Type B pancreatic cell (in vitro differentiated cells): ENCODE measurements at regions not wholly inside any gene's neighbourhood (a gene's known extent, or its start where the extent isn't known, plus 50 kb on each side); places are given as distances from the start of the nearest gene placed in this dataset.
A peak's percentile ranks its signal among the peaks of the same experiment; 100 is the strongest.
"Not testable (repeated sequence)": the region's sequence is repeated elsewhere in the genome, so short reads cannot be mapped to it uniquely, and the experiment has no call there.

Source experiments
- DNase-seq: peaks from one replicate; pipeline ENCODE4 v3.0.0; 2021; ENCODE audit warnings: mixed read lengths; ENCODE audit not compliant: unreplicated experiment; ENCODE audit errors: extremely low spot score
- H3K27ac Mint-ChIP-seq: 2 replicates; pipeline ENCODE4 v1.8.0; 2021; ENCODE audit warnings: mild to moderate bottlenecking, mixed read lengths
- H3K27me3 Mint-ChIP-seq: 2 replicates; pipeline ENCODE4 v1.8.0; 2021; ENCODE audit warnings: mixed read lengths
- H3K36me3 Mint-ChIP-seq: 2 replicates; pipeline ENCODE4 v1.8.0; 2021; ENCODE audit warnings: mixed read lengths
- H3K4me1 Mint-ChIP-seq: one replicate; pipeline ENCODE4 v1.8.0; 2021; ENCODE audit warnings: mixed read lengths; ENCODE audit not compliant: unreplicated experiment
- H3K4me3 Mint-ChIP-seq: 2 replicates; pipeline ENCODE4 v1.8.0; 2021; ENCODE audit warnings: mild to moderate bottlenecking, mixed read lengths
- H3K9me3 Mint-ChIP-seq: 2 replicates; pipeline ENCODE4 v1.8.0; 2021; ENCODE audit warnings: mixed read lengths
- CTCF ChIP-seq: fragments of 200-600 bp; sonication (generic); conservative IDR thresholded peaks from 2 replicates; pipeline ENCODE4 v1.5.0; 2021; ENCODE audit warnings: antibody characterized with exemption, mild to moderate bottlenecking

DNA sequence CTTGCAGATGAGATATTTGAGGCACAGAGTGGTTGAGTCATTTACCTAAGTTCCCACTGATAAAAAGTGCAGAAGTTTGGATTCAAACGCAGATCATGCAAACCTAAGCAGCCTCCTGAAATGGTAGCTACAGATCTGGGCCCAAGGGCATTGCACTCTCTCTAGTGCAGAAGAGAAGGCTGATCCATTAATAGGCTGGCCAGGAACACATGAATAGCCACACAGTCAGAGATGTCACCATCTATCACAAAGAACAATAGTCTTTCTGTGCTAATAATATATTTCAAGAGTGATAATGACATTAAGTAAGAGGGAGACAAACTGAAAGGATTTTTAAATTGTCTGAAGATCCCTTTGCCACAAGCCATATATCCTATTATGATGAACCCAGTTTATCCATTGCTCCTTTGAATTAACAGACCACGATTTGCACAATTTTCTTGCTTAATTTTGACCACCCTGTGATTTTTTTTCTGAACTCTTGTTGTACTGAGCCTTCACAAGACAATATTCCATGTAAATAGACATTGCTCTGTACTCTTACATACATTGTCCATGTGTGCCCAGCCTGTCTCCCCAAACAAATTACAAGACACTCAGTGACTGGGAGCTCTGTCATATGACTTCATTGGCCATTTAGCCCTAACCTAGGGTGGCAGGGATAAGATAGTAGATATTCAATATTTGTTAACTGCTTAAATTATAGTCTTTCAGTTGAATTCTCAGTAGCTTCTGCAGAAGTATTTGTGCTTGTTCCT lies 112.4 kb upstream of the RBPJ start:
- Mint-ChIP-seq H3K4me1 (peaks cover 6% of the 10 kb centered on the region), H3K27ac (no peak overlapping the region), H3K36me3 (no peaks in the 10 kb centered on the region), H3K27me3 (peaks cover 32% of the 10 kb centered on the region), H3K4me3 (no peak overlapping the region), H3K9me3 (peaks cover 3% of the 10 kb centered on the region)
- TF ChIP-seq CTCF = no peak
- no peak for DNase-seq

- not testable (repeated sequence) for H3K4me3 Mint-ChIP-seq, H3K27ac Mint-ChIP-seq, DNase-seq, H3K4me1 Mint-ChIP-seq, H3K36me3 Mint-ChIP-seq, H3K9me3 Mint-ChIP-seq
- H3K27me3 Mint-ChIP-seq = peaks cover 37% of the 10 kb centered on the region
These were observed 111.4 kb upstream of the RBPJ start for GRCh38 chr4:26209378-26209777.

DNA sequence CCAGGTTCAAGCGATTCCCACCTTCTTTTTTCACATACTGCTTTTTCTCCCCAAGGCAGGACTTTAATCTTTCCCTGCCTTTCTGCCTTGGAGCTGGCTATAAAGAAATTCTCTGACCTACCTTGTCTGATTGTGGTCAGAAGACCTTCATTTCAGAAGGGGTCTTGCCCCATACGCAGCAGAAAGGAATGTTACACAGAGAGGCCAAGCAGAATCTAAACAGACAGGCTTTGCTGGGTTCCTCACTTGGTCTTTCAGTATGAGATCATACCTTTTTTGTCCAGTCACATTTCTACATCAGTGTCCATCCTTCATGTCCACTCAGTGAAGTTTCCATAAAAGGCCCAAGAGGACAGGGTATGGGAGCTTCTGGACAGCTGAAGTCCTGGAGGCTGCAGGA lies 108.3 kb upstream of the RBPJ start:
- no peak for TF ChIP-seq CTCF
- Mint-ChIP-seq H3K27ac (no peak overlapping the region), H3K36me3 (no peaks in the 10 kb centered on the region), H3K27me3 (peaks cover 36% of the 10 kb centered on the region), H3K4me1 (peaks cover 6% of the 10 kb centered on the region), H3K9me3 (peaks cover 5% of the 10 kb centered on the region), H3K4me3 (no peak overlapping the region)
- no peak for DNase-seq

- H3K4me3 Mint-ChIP-seq = no peak overlapping the region
- DNase-seq = no peak
- peak overlapping the region; percentile 24 for H3K27ac Mint-ChIP-seq
- H3K36me3 Mint-ChIP-seq = no peaks in the 10 kb centered on the region
- no peak for TF ChIP-seq CTCF
- peaks cover 11% of the 10 kb centered on the region for H3K4me1 Mint-ChIP-seq
- H3K9me3 Mint-ChIP-seq = peaks cover 5% of the 10 kb centered on the region
- H3K27me3 Mint-ChIP-seq = peaks cover 31% of the 10 kb centered on the region
These were observed 107.5 kb upstream of the RBPJ start for GRCh38 chr4:26213317-26213716.

DNA sequence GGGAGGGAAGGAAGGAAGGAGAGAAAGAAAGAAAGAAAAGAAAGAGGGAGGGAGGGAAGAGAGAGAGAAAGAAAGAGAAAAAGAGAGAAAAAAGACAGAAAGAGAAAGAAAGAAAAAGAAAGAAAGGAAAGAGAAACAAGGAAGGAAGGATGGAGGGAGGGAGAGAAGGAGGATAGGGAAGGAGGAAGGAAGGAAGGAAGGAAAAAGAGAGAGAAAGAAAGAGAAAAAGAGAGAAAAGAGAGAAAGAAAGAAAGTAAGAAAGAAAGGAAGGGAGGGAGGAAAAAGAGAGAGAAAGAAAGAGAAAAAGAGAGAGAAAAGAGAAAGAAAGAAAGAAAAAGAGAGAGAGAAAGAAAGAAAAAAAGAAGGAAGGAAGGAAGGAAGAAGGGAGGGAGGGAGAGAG lies 105.8 kb upstream of the RBPJ start:
- peaks cover 22% of the 10 kb centered on the region for H3K4me1 Mint-ChIP-seq

DNA sequence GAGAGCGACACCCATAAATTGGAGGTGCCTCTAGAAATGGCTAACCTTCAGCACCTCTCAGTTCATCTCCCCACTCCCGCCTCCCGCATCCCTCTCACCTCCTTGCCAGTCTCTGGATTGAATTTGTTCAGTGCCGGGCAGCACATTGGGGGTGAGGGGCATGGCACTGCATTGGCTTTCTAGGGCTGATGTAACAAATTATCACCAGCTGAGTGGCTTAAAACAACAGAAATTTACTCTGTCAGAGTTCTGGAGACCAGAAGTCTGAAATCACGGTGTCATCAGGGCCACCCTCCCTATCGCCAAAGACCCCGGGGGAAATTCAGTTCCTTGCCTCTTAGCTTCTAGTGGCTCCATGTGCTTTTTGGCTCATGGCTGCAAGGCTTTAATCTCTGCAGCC lies 105.1 kb upstream of the RBPJ start:
- Mint-ChIP-seq H3K4me3 (no peak overlapping the region), H3K4me1 (peaks cover 22% of the 10 kb centered on the region)
- DNase-seq = no peak

More for the DNA sequence above, 105.8 kb upstream of the RBPJ start:
- Mint-ChIP-seq H3K27me3 (peaks cover 23% of the 10 kb centered on the region), H3K4me3 (no peak overlapping the region), H3K36me3 (no peaks in the 10 kb centered on the region), H3K27ac (no peak overlapping the region), H3K9me3 (peaks cover 5% of the 10 kb centered on the region)
- no peak for TF ChIP-seq CTCF
- DNase-seq = no peak

More for the DNA sequence above, 105.1 kb upstream of the RBPJ start:
- Mint-ChIP-seq H3K27me3 (peaks cover 18% of the 10 kb centered on the region), H3K27ac (no peak overlapping the region), H3K36me3 (no peaks in the 10 kb centered on the region), H3K9me3 (peaks cover 5% of the 10 kb centered on the region)
- no peak for TF ChIP-seq CTCF
